ENCODE measurements at regions not wholly inside any gene's neighbourhood (a gene's known extent, or its start where the extent isn't known, plus 50 kb on each side); places are given as distances from the start of the nearest gene placed in this dataset.

DNA sequence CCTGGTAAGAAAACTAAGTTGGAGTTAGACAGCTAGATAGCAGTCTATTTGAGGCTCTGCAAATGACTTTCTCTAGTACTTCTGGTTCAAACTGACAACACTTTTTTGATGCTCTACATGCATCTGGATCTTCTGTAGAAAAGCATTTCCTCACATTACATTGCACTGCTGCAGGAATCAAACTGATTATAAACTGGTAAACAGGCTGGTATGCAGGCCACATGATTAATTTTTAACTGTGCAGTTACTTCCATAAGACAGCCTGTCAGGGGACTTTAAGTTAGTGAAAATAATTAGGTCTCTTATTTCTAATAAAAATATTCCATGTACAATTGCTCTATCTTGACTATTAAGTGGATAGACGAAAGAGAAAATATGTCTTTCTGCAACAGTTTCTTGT is 550.0 kb upstream of the ALCAM start:
- Mint-ChIP-seq H3K27me3 (ENCODE audit: low read depth) (no peaks in the 10 kb centered on the region), H3K36me3 (ENCODE audit: low read depth) (peaks cover 3% of the 10 kb centered on the region), H3K9me3 (peaks cover 10% of the 10 kb centered on the region), H3K4me3 (no peak overlapping the region), H3K27ac (no peak overlapping the region), H3K4me1 (peaks cover 7% of the 10 kb centered on the region)
- TF ChIP-seq, protein P1, sequence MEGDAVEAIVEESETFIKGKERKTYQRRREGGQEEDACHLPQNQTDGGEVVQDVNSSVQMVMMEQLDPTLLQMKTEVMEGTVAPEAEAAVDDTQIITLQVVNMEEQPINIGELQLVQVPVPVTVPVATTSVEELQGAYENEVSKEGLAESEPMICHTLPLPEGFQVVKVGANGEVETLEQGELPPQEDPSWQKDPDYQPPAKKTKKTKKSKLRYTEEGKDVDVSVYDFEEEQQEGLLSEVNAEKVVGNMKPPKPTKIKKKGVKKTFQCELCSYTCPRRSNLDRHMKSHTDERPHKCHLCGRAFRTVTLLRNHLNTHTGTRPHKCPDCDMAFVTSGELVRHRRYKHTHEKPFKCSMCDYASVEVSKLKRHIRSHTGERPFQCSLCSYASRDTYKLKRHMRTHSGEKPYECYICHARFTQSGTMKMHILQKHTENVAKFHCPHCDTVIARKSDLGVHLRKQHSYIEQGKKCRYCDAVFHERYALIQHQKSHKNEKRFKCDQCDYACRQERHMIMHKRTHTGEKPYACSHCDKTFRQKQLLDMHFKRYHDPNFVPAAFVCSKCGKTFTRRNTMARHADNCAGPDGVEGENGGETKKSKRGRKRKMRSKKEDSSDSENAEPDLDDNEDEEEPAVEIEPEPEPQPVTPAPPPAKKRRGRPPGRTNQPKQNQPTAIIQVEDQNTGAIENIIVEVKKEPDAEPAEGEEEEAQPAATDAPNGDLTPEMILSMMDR (IDR thresholded peaks at IDR 0.05; ENCODE audit: unreplicated experiment in 3 of 3) = no peak

DNA sequence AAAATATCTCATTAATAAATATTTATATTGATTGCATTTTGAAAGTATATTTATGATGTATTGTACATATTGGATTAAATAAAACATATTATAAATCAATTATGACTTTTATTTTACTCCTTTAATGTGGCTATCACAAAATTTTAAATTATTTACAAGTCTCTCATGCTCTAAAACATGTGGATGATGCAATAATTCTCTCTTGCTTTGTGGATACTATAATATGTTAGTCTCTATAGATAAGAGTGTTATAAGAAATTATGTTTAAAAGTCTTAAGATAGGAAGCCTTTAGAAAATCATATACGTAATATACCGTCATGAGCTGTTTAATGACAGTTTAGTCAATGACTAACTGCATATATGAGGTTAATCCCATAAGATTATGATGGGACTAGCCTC is 547.4 kb upstream of the ALCAM start:
- peaks cover 3% of the 10 kb centered on the region for H3K36me3 Mint-ChIP-seq (ENCODE audit: low read depth)
- H3K27ac Mint-ChIP-seq = no peak overlapping the region
- peaks cover 17% of the 10 kb centered on the region for H3K9me3 Mint-ChIP-seq
- H3K27me3 Mint-ChIP-seq (ENCODE audit: low read depth) = no peaks in the 10 kb centered on the region
- TF ChIP-seq, protein P1 (IDR thresholded peaks at IDR 0.05; ENCODE audit: unreplicated experiment in 3 of 3) = no peak
- no peak overlapping the region for H3K4me3 Mint-ChIP-seq
- H3K4me1 Mint-ChIP-seq = peaks cover 7% of the 10 kb centered on the region

DNA sequence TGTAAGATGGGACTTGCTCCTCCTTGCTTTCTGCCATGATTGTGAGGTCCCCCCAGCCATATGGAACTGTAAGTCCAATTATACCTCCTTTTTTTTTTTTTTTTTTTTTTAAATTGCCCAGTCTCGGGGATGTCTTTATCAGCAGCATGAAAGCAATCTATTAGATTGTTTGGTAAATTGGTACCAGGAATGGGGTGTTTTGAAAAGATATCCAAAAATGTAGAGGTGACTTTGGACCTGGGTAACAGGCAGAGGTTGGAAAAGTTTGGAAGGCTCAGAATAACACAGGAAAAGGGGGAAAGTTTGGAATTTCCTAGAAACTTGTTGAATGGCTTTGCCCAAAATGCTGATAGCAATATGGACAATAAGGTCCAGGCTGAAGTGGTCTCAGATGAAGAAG is 545.8 kb upstream of the ALCAM start:
- Mint-ChIP-seq H3K9me3 (peaks cover 19% of the 10 kb centered on the region), H3K27ac (no peak overlapping the region), H3K27me3 (ENCODE audit: low read depth) (no peaks in the 10 kb centered on the region), H3K4me3 (no peak overlapping the region), H3K36me3 (ENCODE audit: low read depth) (peaks cover 3% of the 10 kb centered on the region), H3K4me1 (no peaks in the 10 kb centered on the region)
- TF ChIP-seq, protein P1 (IDR thresholded peaks at IDR 0.05; ENCODE audit: unreplicated experiment in 3 of 3) = no peak

DNA sequence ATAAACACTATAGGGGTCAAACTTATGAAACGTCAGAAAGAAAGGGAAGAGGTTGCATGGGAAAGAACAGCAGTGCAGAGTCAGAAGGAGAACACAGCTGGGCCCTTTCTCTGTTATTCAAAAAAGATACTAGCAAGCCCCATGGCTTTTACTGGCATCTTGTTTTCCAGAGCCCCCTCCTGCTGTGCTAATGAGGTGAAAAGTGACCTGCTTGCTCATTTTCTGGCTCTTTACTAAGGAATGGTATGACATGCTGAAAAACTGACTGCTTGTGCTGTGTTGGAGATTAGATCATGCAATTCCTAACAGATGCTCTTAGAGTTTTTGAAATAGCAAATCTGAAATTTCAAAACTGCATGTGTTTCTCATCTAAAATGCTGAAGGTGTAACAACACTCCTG is 541.6 kb upstream of the ALCAM start:
- TF ChIP-seq, protein P1 (IDR thresholded peaks at IDR 0.05; ENCODE audit: unreplicated experiment in 3 of 3) = no peak
- Mint-ChIP-seq H3K4me1 (no peaks in the 10 kb centered on the region), H3K4me3 (no peak overlapping the region)

DNA sequence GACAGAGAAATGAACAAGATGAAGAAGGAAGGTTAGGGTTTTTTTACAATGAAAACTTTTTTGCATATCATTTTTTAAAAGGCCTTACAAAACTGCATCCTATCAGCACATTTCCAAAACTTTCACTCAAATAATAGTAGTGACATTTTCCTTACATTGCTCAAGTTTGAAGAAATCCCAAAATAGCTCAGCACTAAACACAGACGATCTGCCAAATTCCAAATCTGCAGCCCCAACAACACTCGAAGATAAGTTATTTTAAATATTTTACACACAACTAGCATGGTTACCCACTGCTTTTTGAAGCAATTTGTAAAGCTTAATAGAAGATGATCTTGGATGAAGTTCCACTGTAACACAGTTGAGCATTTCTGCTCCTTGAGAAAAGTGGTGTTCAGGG is 535.6 kb upstream of the ALCAM start:
- TF ChIP-seq, protein P1 (IDR thresholded peaks at IDR 0.05; ENCODE audit: unreplicated experiment in 3 of 3) = no peak
- Mint-ChIP-seq H3K9me3 (no peaks in the 10 kb centered on the region), H3K27ac (peak overlapping the region in 2 of 3 experiments; percentile 13 to 69), H3K4me1 (peaks cover 5% of the 10 kb centered on the region), H3K4me3 (no peak overlapping the region), H3K36me3 (ENCODE audit: low read depth) (no peaks in the 10 kb centered on the region), H3K27me3 (ENCODE audit: low read depth) (no peaks in the 10 kb centered on the region)

More for the DNA sequence above, 541.6 kb upstream of the ALCAM start:
- Mint-ChIP-seq H3K27ac (peak overlapping the region in 1 of 3 experiments; percentile 36), H3K27me3 (ENCODE audit: low read depth) (no peaks in the 10 kb centered on the region), H3K9me3 (peaks cover 19% of the 10 kb centered on the region), H3K36me3 (ENCODE audit: low read depth) (peaks cover 3% of the 10 kb centered on the region)

DNA sequence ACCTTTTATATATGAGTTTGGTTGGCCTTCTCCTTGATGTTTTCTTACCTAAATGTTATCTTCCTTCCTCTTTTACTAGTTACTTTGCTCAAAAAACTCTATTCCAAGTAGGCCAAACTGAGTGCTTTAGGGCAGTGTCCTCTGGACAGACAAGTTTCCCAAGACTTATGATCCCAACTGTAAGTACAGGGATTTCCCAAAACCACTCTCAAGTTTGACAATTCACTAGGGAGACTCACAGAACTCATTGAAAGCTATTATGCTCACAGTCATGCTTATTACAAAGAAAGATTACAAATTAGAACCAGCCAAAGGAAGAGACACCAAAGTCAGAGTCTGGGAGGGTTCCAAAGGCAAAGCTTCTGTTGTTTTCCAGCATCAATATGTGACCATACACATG is 534.2 kb upstream of the ALCAM start:
- Mint-ChIP-seq H3K36me3 (ENCODE audit: low read depth) (no peaks in the 10 kb centered on the region), H3K27ac (no peak overlapping the region), H3K9me3 (no peaks in the 10 kb centered on the region), H3K4me3 (no peak overlapping the region), H3K4me1 (peaks cover 5% of the 10 kb centered on the region), H3K27me3 (ENCODE audit: low read depth) (no peaks in the 10 kb centered on the region)
- TF ChIP-seq, protein P1 (IDR thresholded peaks at IDR 0.05; ENCODE audit: unreplicated experiment in 3 of 3) = no peak
